Endodermal cell (in vitro differentiated cells): ENCODE measurements at regions not wholly inside any gene's neighbourhood (a gene's known extent, or its start where the extent isn't known, plus 50 kb on each side); places are given as distances from the start of the nearest gene placed in this dataset.
"Not testable (repeated sequence)": the region's sequence is repeated elsewhere in the genome, so short reads cannot be mapped to it uniquely, and the experiment has no call there.

Experiments used
- DNase-seq: peaks from one replicate; pipeline ENCODE4 v3.0.0-alpha.2; 2017
- H3K27ac ChIP-seq: 2 replicates; pipeline ENCODE4 v1.5.1; 2013; ENCODE audit warnings: mild to moderate bottlenecking, low read depth, low read length, moderate library complexity
- H3K27me3 ChIP-seq: 2 replicates; pipeline ENCODE4 v1.6.1; 2013; ENCODE audit warnings: mild to moderate bottlenecking, low read length, moderate library complexity; ENCODE audit not compliant: insufficient read depth, control insufficient read depth, poor library complexity, severe bottlenecking
- H3K36me3 ChIP-seq: 2 replicates; pipeline ENCODE4 v1.7.0; 2013; ENCODE audit warnings: mild to moderate bottlenecking, low read length, moderate library complexity; ENCODE audit not compliant: control insufficient read depth, insufficient read depth
- H3K4me1 ChIP-seq: one replicate; pipeline ENCODE4 v1.7.0; 2013; ENCODE audit warnings: low read length; ENCODE audit not compliant: control insufficient read depth, insufficient read depth
- H3K4me3 ChIP-seq: 2 replicates; pipeline ENCODE4 v1.5.1; 2013; ENCODE audit warnings: mild to moderate bottlenecking, low read length, moderate library complexity
- H3K9ac ChIP-seq: 2 replicates; pipeline ENCODE4 v1.6.1; 2013; ENCODE audit warnings: mild to moderate bottlenecking, low read length, moderate library complexity; ENCODE audit not compliant: poor library complexity, severe bottlenecking; ENCODE audit errors: extremely low read depth
- H3K9me3 ChIP-seq: 2 replicates; pipeline ENCODE4 v1.6.1; 2013; ENCODE audit warnings: mild to moderate bottlenecking, low read length, moderate library complexity; ENCODE audit not compliant: control insufficient read depth
- H3K27ac Mint-ChIP-seq: 2 replicates; pipeline ENCODE4 v1.8.0; 2020; ENCODE audit warnings: mixed read lengths
- H3K27me3 Mint-ChIP-seq: 2 replicates; pipeline ENCODE4 v1.8.0; 2021; ENCODE audit warnings: mild to moderate bottlenecking, mixed read lengths; ENCODE audit not compliant: insufficient read depth
- H3K36me3 Mint-ChIP-seq: 2 replicates; pipeline ENCODE4 v1.8.0; 2020; ENCODE audit warnings: low read depth, mixed read lengths
- H3K4me1 Mint-ChIP-seq: 2 replicates; pipeline ENCODE4 v1.8.0; 2020; ENCODE audit warnings: mixed read lengths
- H3K4me3 Mint-ChIP-seq: 2 replicates; pipeline ENCODE4 v1.8.0; 2020; ENCODE audit warnings: mild to moderate bottlenecking, moderate library complexity, mixed read lengths
- H3K9me3 Mint-ChIP-seq: 2 replicates; pipeline ENCODE4 v1.8.0; 2020; ENCODE audit warnings: mild to moderate bottlenecking, mixed read lengths
- CTCF ChIP-seq: fragments of 200-600 bp; sonication (generic); conservative IDR thresholded peaks from 2 replicates; pipeline ENCODE4 v1.5.0; 2021; ENCODE audit warnings: antibody characterized with exemption, mild to moderate bottlenecking
- WGBS, 2 experiments: methylation state at CpG; one replicate each; pipeline versions ENCODE4 v1.1.5 to v1.1.7; 2013; ENCODE audit warnings: missing lambda C conversion rate in 2 of 2, mixed read lengths in 1 of 2; ENCODE audit not compliant: insufficient coverage in 1 of 2, insufficient read length in 1 of 2; 5-methylcytosine and 5-hydroxymethylcytosine counted together

GRCh38 chr14:105586144-105586872, 59.9 kb downstream of the TMEM121 start:
- DNase-seq: peak; percentile 7
- H3K27ac Mint-ChIP-seq, H3K9ac ChIP-seq, H3K27me3 Mint-ChIP-seq, H3K4me3 Mint-ChIP-seq, H3K4me1 ChIP-seq, H3K4me3 ChIP-seq, H3K9me3 ChIP-seq, H3K27ac ChIP-seq, H3K4me1 Mint-ChIP-seq, H3K27me3 ChIP-seq, H3K36me3 ChIP-seq, H3K36me3 Mint-ChIP-seq: not testable (repeated sequence)
- peaks cover 48% of the 10 kb centered on the region for H3K9me3 Mint-ChIP-seq
- 63% methylated on average over 4 of the region's 16 CpGs; no CpG with 5 or more reads in 1 of the 2 experiments for WGBS, 2 experiments

- H3K4me1 ChIP-seq, H3K36me3 ChIP-seq, H3K27ac ChIP-seq, H3K27me3 ChIP-seq, H3K4me1 Mint-ChIP-seq, H3K27me3 Mint-ChIP-seq, H3K36me3 Mint-ChIP-seq, H3K27ac Mint-ChIP-seq, H3K9me3 ChIP-seq, H3K4me3 Mint-ChIP-seq, H3K9ac ChIP-seq, DNase-seq, H3K4me3 ChIP-seq: not testable (repeated sequence)
- H3K9me3 Mint-ChIP-seq: peaks cover 44% of the 10 kb centered on the region
- 93% methylated on average over 5 of the region's 19 CpGs; no CpG with 5 or more reads in 1 of the 2 experiments for WGBS, 2 experiments
These were observed 60.7 kb downstream of the TMEM121 start for GRCh38 chr14:105587034-105587433.

GRCh38 chr14:105587482-105588235, 61.3 kb downstream of the TMEM121 start:
- peaks cover 39% of the 10 kb centered on the region for H3K9me3 Mint-ChIP-seq
- not testable (repeated sequence) for H3K4me3 Mint-ChIP-seq

GRCh38 chr14:105588236-105588860, 62.0 kb downstream of the TMEM121 start:
- no peaks in the 10 kb centered on the region for H3K9me3 ChIP-seq
- no peaks in the 10 kb centered on the region for H3K4me1 ChIP-seq
- no peak overlapping the region for H3K27ac ChIP-seq
- H3K4me3 ChIP-seq: no peak overlapping the region
- Mint-ChIP-seq H3K9me3 (peaks cover 40% of the 10 kb centered on the region), H3K27ac (no peak overlapping the region), H3K4me3 (no peak overlapping the region), H3K4me1 (no peaks in the 10 kb centered on the region), H3K36me3 (no peaks in the 10 kb centered on the region), H3K27me3 (no peaks in the 10 kb centered on the region)
- DNase-seq: no peak
- H3K36me3 ChIP-seq: no peaks in the 10 kb centered on the region
- no peak overlapping the region for H3K9ac ChIP-seq
- TF ChIP-seq CTCF: no peak
- no peaks in the 10 kb centered on the region for H3K27me3 ChIP-seq
- WGBS, 2 experiments: 78 to 79% methylated on average over 14 to 15 of the region's 15 CpGs

More at GRCh38 chr14:105587482-105588235, 61.3 kb downstream of the TMEM121 start:
- not testable (repeated sequence) for H3K27ac ChIP-seq, H3K9ac ChIP-seq, H3K4me3 ChIP-seq, H3K27ac Mint-ChIP-seq, DNase-seq, H3K36me3 Mint-ChIP-seq, H3K4me1 Mint-ChIP-seq, H3K4me1 ChIP-seq, H3K27me3 ChIP-seq, H3K27me3 Mint-ChIP-seq, H3K9me3 ChIP-seq, H3K36me3 ChIP-seq
- WGBS, 2 experiments: 82 to 83% methylated on average over 18 to 24 of the region's 37 CpGs
